Right atrium auricular region (tissue), 2 donors: ENCODE measurements at regions not wholly inside any gene's neighbourhood (a gene's known extent, or its start where the extent isn't known, plus 50 kb on each side); places are given as distances from the start of the nearest gene placed in this dataset.
"Not testable (repeated sequence)": the region's sequence is repeated elsewhere in the genome, so short reads cannot be mapped to it uniquely, and the experiment has no call there.

Experiments used
- DNase-seq: peaks from one replicate; pipeline ENCODE4 v3.0.0-alpha.2; 2019; ENCODE audit warnings: low spot score
- H3K27ac ChIP-seq, 2 donors: fragments of 200-600 bp; sonication (generic); 1 replicate in 1 of 2; 2 replicates in 1 of 2; pipeline ENCODE4 v1.5.1; 2016 to 2019
- H3K27me3 ChIP-seq, 2 donors: fragments of 200-600 bp; sonication (generic); one replicate each; pipeline versions ENCODE4 v1.5.1 to v1.6.0; 2017 to 2019
- H3K36me3 ChIP-seq: fragments of 200-600 bp; sonication (generic); one replicate; pipeline ENCODE4 v1.5.1; 2016
- H3K4me1 ChIP-seq, 2 donors: fragments of 200-600 bp; sonication (generic); one replicate each; pipeline versions ENCODE4 v1.5.1 to v1.6.0; 2017 to 2019
- H3K4me3 ChIP-seq, 2 donors: fragments of 200-600 bp; sonication (generic); 1 replicate in 1 of 2; 2 replicates in 1 of 2; pipeline ENCODE4 v1.5.1; 2017 to 2019; ENCODE audit warnings: mild to moderate bottlenecking in 1 of 2, moderate library complexity in 1 of 2
- H3K9me3 ChIP-seq, 2 donors: fragments of 200-600 bp; sonication (generic); one replicate each; pipeline ENCODE4 v1.5.1; 2019
- CTCF ChIP-seq, 2 donors: fragments of 200-600 bp; sonication (generic); IDR thresholded peaks; one replicate each; pipeline ENCODE4 v1.5.1; 2019; ENCODE audit warnings: antibody characterized with exemption in 2 of 2

- no peaks in the 10 kb centered on the region for H3K36me3 ChIP-seq
- H3K4me3 ChIP-seq = no peak overlapping the region
- no peak for DNase-seq
- no peak overlapping the region for H3K27ac ChIP-seq
- no peaks in the 10 kb centered on the region for H3K27me3 ChIP-seq
- no peak for TF ChIP-seq CTCF (IDR thresholded peaks at IDR 0.05)
- H3K9me3 ChIP-seq = peaks cover 0 to 7% of the 10 kb centered on the region in 2 donors
- H3K4me1 ChIP-seq = no peaks in the 10 kb centered on the region
Observed at GRCh38 chr7:91608606-91609005, 271.9 kb downstream of the MTERF1 start.

- no peak overlapping the region for H3K4me3 ChIP-seq
- no peaks in the 10 kb centered on the region for H3K36me3 ChIP-seq
- DNase-seq = no peak
- H3K27me3 ChIP-seq = no peaks in the 10 kb centered on the region
- H3K9me3 ChIP-seq = peaks cover 0 to 7% of the 10 kb centered on the region in 2 donors
- no peak overlapping the region for H3K27ac ChIP-seq
- TF ChIP-seq CTCF (IDR thresholded peaks at IDR 0.05) = no peak
- H3K4me1 ChIP-seq = no peaks in the 10 kb centered on the region
Observed at GRCh38 chr7:91609525-91609924, 271.0 kb downstream of the MTERF1 start.

GRCh38 chr7:91614431-91614830 is 266.1 kb downstream of the MTERF1 start:
- Histone ChIP-seq H3K36me3 (no peaks in the 10 kb centered on the region), H3K9me3 (peaks cover 0 to 7% of the 10 kb centered on the region in 2 donors), H3K4me3 (no peak overlapping the region), H3K27ac (no peak overlapping the region), H3K27me3 (no peaks in the 10 kb centered on the region), H3K4me1 (no peaks in the 10 kb centered on the region)
- no peak for DNase-seq
- TF ChIP-seq CTCF (IDR thresholded peaks at IDR 0.05) = no peak

GRCh38 chr7:91618776-91619765 is 261.4 kb downstream of the MTERF1 start:
- Histone ChIP-seq H3K27ac (no peak overlapping the region), H3K27me3 (no peaks in the 10 kb centered on the region), H3K36me3 (no peaks in the 10 kb centered on the region), H3K4me3 (no peak overlapping the region), H3K9me3 (no peaks in the 10 kb centered on the region), H3K4me1 (no peaks in the 10 kb centered on the region)
- no peak for TF ChIP-seq CTCF (IDR thresholded peaks at IDR 0.05)
- no peak for DNase-seq

- DNase-seq = no peak
- Histone ChIP-seq H3K27me3 (no peaks in the 10 kb centered on the region), H3K9me3 (no peaks in the 10 kb centered on the region), H3K4me1 (no peaks in the 10 kb centered on the region), H3K36me3 (no peaks in the 10 kb centered on the region), H3K27ac (no peak overlapping the region), H3K4me3 (no peak overlapping the region)
- TF ChIP-seq CTCF (IDR thresholded peaks at IDR 0.05) = no peak
Observed at GRCh38 chr7:91620827-91621226, 259.7 kb downstream of the MTERF1 start.

GRCh38 chr7:91627324-91627723 is 253.2 kb downstream of the MTERF1 start:
- H3K36me3 ChIP-seq, H3K27me3 ChIP-seq, H3K4me1 ChIP-seq, DNase-seq, H3K27ac ChIP-seq, H3K4me3 ChIP-seq, H3K9me3 ChIP-seq: not testable (repeated sequence)
